HepG2 (cell line): ENCODE measurements at regions not wholly inside any gene's neighbourhood (a gene's known extent, or its start where the extent isn't known, plus 50 kb on each side); places are given as distances from the start of the nearest gene placed in this dataset.

Experiments used
- ATAC-seq: fragments of 200-7000 bp; cut with Tn5 transposase; 3 replicates; pipeline ENCODE4 v1.9.1; 2020; ENCODE audit warnings: mild to moderate bottlenecking, moderate library complexity
- BruUV-seq: library from RNA; stranded (reverse); fragments of 400-500 nt; replicated peaks from 2 replicates; lab custom pipeline; 2021; lab: Mats Ljungman, UMichigan
- CTCF ChIA-PET: fragments of 300-600 bp; formaldehyde crosslinking; extraction: SDS; loops from one replicate; lab custom pipeline; 2021; ENCODE audit warnings: low total read pairs, inconsistent platforms, low intra/inter-chr PET ratio; lab: Yijun Ruan, JAX
- POLR2A ChIA-PET: fragments of 350-600 bp; sonication (Branson Sonifier 250); formaldehyde crosslinking; loops from one replicate; lab custom pipeline; 2020; ENCODE audit warnings: antibody characterized with exemption, inconsistent platforms; lab: Yijun Ruan, JAX
- DNase-seq: peaks from one replicate; pipeline ENCODE4 v3.0.0-alpha.2; 2015; ENCODE audit warnings: low spot score
- FAIRE-seq: peaks from 3 replicates; lab custom pipeline; 2011; peaks lifted over from hg19 to GRCh38; lab: Jason Lieb, UNC
- H2AFZ ChIP-seq: one replicate; pipeline ENCODE4 v1.6.1; 2011; ENCODE audit warnings: low read length, inconsistent platforms
- H3K27ac ChIP-seq: fragments of 300-600 bp; 3 replicates; pipeline ENCODE4 v1.8.0; 2011; ENCODE audit warnings: mixed run types, mild to moderate bottlenecking, mixed read lengths, low read length, inconsistent platforms; ENCODE audit not compliant: insufficient read depth; ENCODE audit errors: extremely low read length
- H3K27me3 ChIP-seq, 2 experiments: fragments of 200-600 bp in 1 of 2; 2 replicates in 1 of 2; 3 replicates in 1 of 2; pipeline versions ENCODE4 v1.6.0 to v1.8.0; 2011; ENCODE audit warnings: low read length in 2 of 2, mild to moderate bottlenecking in 2 of 2, moderate library complexity in 2 of 2, inconsistent platforms in 1 of 2; ENCODE audit not compliant: insufficient read depth in 2 of 2, control insufficient read depth in 1 of 2
- H3K36me3 ChIP-seq, 2 experiments: fragments of 200-600 bp in 1 of 2; replicated peaks in 1 of 2; 2 replicates in 1 of 2; 3 replicates in 1 of 2; pipeline versions ENCODE4 v1.5.1 to v1.8.0; 2011; ENCODE audit warnings: low read length in 2 of 2, inconsistent platforms in 1 of 2; ENCODE audit not compliant: insufficient read depth in 2 of 2, control insufficient read depth in 1 of 2
- H3K4me1 ChIP-seq: 2 replicates; pipeline ENCODE4 v1.5.1; 2012; ENCODE audit warnings: low read length, inconsistent platforms; ENCODE audit not compliant: insufficient read depth
- H3K4me2 ChIP-seq: 2 replicates; pipeline ENCODE4 v1.6.0; 2011; ENCODE audit warnings: low read depth, low read length, inconsistent platforms
- H3K4me3 ChIP-seq, 3 experiments: fragments of 200-600 bp in 1 of 3; sonication (generic), shearing (Covaris generic) in 1 of 3; replicated peaks in 1 of 3; 2 replicates each; pipeline ENCODE4 v1.5.1; 2011 to 2016; ENCODE audit warnings: low read length in 3 of 3, inconsistent platforms in 2 of 3, low read depth in 2 of 3, mild to moderate bottlenecking in 2 of 3, control low read depth in 1 of 3, mixed read lengths in 1 of 3; ENCODE audit not compliant: insufficient read depth in 1 of 3
- H3K79me2 ChIP-seq: one replicate; pipeline ENCODE4 v1.6.1; 2011; ENCODE audit warnings: low read length, inconsistent platforms; ENCODE audit not compliant: insufficient read depth
- H3K9ac ChIP-seq: 2 replicates; pipeline ENCODE4 v1.6.0; 2011; ENCODE audit warnings: mild to moderate bottlenecking, low read depth, low read length, inconsistent platforms; ENCODE audit not compliant: insufficient read depth
- H3K9me3 ChIP-seq: 2 replicates; pipeline ENCODE4 v1.5.1; 2012; ENCODE audit warnings: mild to moderate bottlenecking, low read length
- H4K20me1 ChIP-seq: 2 replicates; pipeline ENCODE4 v1.6.0; 2011; ENCODE audit warnings: inconsistent platforms, mild to moderate bottlenecking, low read length, moderate library complexity; ENCODE audit not compliant: insufficient read depth
- BCL6 ChIP-seq: IDR thresholded peaks from 2 replicates; pipeline ENCODE4 v1.6.1; 2016; ENCODE audit warnings: missing genetic modification reagents, missing compliant biosample characterization
- GTF3A ChIP-seq: sonication (generic); formaldehyde crosslinking; conservative IDR thresholded peaks from 2 replicates; pipeline ENCODE4 v1.4.0; 2020; ENCODE audit warnings: mild to moderate bottlenecking, missing genetic modification reagents
- GZF1 ChIP-seq: sonication (generic); formaldehyde crosslinking; IDR thresholded peaks from 2 replicates; pipeline ENCODE4 v1.5.1; 2020; ENCODE audit warnings: mild to moderate bottlenecking, missing genetic modification reagents
- NFE2L1 ChIP-seq: sonication (generic); formaldehyde crosslinking; IDR thresholded peaks from 2 replicates; pipeline ENCODE4 v1.4.0; 2020; ENCODE audit warnings: missing genetic modification reagents, mild to moderate bottlenecking, borderline replicate concordance
- TARDBP ChIP-seq: sonication (generic); formaldehyde crosslinking; IDR thresholded peaks from 2 replicates; pipeline ENCODE4 v1.8.0; 2022; ENCODE audit warnings: mild to moderate bottlenecking, missing genetic modification reagents
- ZNF296 ChIP-seq: sonication (generic); formaldehyde crosslinking; conservative IDR thresholded peaks from 2 replicates; pipeline ENCODE4 v1.5.0; 2020; ENCODE audit warnings: mild to moderate bottlenecking, missing genetic modification reagents
- in situ Hi-C: cut with HindIII; loops from 2 replicates; pipeline ENCODE4 v1.10.0; 2017; ENCODE audit warnings: low pct_unique_long_range_greater_than_20kb; ENCODE audit not compliant: extremely low pct_ligation_motif_present
- intact Hi-C: fragments of 100-400 bp; cut with micrococcal nuclease; formaldehyde crosslinking; loops from one replicate; pipeline ENCODE4 v1.10.0; 2022; ENCODE audit not compliant: unreplicated experiment
- TF ChIP-seq, protein P1 (sequence below): sonication (generic); formaldehyde crosslinking; IDR thresholded peaks from 2 replicates; pipeline ENCODE4 v1.4.0; 2020; ENCODE audit warnings: mild to moderate bottlenecking, missing genetic modification reagents
- TF ChIP-seq, protein P2 (sequence below): sonication (generic); formaldehyde crosslinking; IDR thresholded peaks from one replicate; pipeline ENCODE4 v1.5.1; 2020; ENCODE audit warnings: mild to moderate bottlenecking, missing genetic modification reagents; ENCODE audit errors: not compliant biosample characterization

DNA sequence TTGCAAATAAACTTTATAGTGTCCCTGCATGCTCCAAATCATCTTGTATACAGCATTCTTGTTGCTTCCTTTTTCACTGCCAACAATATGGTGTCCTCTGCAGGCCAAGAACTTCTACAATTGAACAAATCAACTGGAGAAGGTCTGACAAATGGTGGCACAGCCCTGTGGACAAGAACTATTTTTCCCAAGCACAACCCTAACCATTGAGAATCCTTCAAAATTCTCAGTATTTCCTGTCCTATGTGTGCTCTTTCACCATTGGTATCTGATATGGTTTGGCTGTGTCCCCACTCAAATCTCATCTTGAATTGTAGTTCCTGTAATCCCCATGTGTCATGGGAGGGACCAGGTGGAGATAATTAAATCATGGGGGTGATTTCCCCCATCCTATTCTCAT, 865.1 kb upstream of the ACVR2A start:
- DNase-seq (no peak), FAIRE-seq (no peak)
- no TSS peak for BruUV-seq
- no peak for TF ChIP-seq BCL6 (CRISPR knock-in tag)
- TF ChIP-seq NFE2L1 (CRISPR knock-in tag), result no peak
- TF ChIP-seq ZNF296, result no peak
- TF ChIP-seq GTF3A (CRISPR knock-in tag), result no peak
- TF ChIP-seq, protein P1, sequence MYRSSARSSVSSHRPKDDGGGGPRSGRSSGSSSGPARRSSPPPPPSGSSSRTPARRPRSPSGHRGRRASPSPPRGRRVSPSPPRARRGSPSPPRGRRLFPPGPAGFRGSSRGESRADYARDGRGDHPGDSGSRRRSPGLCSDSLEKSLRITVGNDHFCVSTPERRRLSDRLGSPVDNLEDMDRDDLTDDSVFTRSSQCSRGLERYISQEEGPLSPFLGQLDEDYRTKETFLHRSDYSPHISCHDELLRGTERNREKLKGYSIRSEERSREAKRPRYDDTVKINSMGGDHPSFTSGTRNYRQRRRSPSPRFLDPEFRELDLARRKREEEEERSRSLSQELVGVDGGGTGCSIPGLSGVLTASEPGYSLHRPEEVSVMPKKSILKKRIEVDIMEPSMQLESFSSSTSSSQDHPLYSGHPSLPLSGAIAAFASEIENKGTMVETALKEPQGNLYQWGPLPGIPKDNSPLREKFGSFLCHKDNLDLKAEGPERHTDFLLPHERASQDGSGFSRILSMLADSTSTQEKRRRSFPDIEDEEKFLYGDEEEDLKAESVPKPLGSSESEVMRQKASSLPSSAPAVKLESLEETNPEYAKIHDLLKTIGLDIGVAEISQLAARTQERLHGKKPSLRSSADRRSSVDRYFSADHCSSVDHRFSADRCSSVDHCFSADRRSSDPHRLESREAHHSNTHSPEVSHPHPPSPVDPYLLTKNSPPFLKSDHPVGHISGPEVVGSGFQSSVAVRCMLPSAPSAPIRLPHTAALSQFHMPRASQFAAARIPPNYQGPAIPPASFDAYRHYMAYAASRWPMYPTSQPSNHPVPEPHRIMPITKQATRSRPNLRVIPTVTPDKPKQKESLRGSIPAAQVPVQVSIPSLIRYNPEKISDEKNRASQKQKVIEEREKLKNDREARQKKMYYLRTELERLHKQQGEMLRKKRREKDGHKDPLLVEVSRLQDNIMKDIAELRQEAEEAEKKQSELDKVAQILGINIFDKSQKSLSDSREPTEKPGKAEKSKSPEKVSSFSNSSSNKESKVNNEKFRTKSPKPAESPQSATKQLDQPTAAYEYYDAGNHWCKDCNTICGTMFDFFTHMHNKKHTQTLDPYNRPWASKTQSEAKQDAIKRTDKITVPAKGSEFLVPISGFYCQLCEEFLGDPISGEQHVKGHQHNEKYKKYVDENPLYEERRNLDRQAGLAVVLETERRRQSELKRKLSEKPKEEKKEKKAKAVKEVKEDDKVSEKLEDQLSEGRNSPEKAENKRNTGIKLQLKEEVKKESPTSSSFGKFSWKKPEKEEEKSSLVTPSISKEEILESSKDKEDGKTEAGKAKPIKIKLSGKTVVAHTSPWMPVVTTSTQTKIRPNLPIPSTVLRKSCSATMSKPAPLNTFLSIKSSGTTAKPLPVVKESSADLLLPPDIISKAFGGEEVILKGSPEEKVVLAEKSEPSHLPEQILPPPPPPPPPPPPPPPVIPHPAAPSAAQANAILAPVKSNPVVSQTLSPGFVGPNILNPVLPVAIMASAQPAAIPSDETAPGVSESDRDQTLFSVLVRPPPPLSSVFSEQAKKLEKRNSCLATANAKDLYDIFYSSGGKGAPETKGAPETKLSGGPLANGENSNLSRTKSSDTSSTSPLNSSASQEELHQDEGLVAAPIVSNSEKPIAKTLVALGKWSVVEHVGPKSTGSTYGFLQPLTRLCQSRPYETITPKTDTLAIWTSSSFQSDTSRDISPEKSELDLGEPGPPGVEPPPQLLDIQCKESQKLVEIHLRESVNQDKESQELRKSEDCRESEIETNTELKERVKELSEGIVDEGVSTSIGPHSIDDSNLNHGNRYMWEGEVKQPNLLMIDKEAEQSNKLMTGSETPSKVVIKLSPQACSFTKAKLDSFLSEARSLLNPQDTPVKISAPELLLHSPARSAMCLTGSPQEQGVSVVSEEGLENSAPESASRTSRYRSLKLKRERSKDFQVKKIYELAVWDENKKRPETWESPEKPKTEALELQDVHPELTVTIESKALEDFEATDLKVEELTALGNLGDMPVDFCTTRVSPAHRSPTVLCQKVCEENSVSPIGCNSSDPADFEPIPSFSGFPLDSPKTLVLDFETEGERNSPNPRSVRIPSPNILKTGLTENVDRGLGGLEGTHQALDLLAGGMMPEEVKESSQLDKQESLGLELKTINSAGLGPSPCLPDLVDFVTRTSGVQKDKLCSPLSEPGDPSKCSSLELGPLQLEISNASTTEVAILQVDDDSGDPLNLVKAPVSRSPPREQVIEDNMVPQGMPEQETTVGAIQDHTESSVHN (CRISPR knock-in tag), result no peak
- TF ChIP-seq GZF1 (CRISPR knock-in tag), result no peak
- no peak for TF ChIP-seq TARDBP (CRISPR knock-in tag)
- TF ChIP-seq, protein P2, sequence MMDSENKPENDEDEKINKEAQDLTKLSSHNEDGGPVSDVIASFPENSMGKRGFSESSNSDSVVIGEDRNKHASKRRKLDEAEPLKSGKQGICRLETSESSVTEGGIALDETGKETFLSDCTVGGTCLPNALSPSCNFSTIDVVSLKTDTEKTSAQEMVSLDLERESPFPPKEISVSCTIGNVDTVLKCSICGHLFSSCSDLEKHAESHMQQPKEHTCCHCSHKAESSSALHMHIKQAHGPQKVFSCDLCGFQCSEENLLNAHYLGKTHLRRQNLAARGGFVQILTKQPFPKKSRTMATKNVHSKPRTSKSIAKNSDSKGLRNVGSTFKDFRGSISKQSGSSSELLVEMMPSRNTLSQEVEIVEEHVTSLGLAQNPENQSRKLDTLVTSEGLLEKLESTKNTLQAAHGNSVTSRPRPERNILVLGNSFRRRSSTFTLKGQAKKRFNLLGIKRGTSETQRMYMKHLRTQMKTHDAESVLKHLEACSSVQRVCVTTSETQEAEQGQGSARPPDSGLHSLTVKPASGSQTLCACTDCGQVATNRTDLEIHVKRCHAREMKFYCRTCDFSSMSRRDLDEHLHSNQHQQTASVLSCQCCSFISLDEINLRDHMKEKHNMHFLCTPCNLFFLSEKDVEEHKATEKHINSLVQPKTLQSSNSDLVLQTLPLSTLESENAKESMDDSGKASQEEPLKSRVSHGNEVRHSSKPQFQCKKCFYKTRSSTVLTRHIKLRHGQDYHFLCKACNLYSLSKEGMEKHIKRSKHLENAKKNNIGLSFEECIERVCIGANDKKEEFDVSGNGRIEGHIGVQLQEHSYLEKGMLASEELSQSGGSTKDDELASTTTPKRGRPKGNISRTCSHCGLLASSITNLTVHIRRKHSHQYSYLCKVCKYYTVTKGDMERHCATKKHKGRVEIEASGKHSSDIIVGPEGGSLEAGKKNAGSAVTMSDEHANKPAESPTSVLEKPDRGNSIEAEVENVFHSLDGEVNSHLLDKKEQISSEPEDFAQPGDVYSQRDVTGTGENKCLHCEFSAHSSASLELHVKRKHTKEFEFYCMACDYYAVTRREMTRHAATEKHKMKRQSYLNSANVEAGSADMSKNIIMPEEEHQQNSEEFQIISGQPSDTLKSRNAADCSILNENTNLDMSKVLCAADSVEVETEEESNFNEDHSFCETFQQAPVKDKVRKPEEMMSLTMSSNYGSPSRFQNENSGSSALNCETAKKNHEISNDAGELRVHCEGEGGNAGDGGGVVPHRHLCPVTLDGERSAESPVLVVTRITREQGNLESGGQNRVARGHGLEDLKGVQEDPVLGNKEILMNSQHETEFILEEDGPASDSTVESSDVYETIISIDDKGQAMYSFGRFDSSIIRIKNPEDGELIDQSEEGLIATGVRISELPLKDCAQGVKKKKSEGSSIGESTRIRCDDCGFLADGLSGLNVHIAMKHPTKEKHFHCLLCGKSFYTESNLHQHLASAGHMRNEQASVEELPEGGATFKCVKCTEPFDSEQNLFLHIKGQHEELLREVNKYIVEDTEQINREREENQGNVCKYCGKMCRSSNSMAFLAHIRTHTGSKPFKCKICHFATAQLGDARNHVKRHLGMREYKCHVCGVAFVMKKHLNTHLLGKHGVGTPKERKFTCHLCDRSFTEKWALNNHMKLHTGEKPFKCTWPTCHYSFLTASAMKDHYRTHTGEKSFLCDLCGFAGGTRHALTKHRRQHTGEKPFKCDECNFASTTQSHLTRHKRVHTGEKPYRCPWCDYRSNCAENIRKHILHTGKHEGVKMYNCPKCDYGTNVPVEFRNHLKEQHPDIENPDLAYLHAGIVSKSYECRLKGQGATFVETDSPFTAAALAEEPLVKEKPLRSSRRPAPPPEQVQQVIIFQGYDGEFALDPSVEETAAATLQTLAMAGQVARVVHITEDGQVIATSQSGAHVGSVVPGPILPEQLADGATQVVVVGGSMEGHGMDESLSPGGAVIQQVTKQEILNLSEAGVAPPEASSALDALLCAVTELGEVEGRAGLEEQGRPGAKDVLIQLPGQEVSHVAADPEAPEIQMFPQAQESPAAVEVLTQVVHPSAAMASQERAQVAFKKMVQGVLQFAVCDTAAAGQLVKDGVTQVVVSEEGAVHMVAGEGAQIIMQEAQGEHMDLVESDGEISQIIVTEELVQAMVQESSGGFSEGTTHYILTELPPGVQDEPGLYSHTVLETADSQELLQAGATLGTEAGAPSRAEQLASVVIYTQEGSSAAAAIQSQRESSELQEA (CRISPR knock-in tag), result no peak

More for the DNA sequence above, 865.1 kb upstream of the ACVR2A start:
- Histone ChIP-seq H3K4me3 (no peak overlapping the region), H3K9ac (no peak overlapping the region), H3K36me3 (no peaks in the 10 kb centered on the region), H3K79me2 (no peaks in the 10 kb centered on the region), H3K4me1 (no peaks in the 10 kb centered on the region), H3K9me3 (no peaks in the 10 kb centered on the region), H2AFZ (no peak overlapping the region), H4K20me1 (no peaks in the 10 kb centered on the region), H3K4me2 (no peak overlapping the region), H3K27me3 (no peaks in the 10 kb centered on the region), H3K27ac (no peak overlapping the region)
- intact Hi-C loops, result no loop called here
- no peak for ATAC-seq
- POLR2A ChIA-PET, result no interaction called here
- CTCF ChIA-PET, result no interaction called here
- in situ Hi-C loops, result no loop called here
